PC-3 (cell line): ENCODE measurements at regions not wholly inside any gene's neighbourhood (a gene's known extent, or its start where the extent isn't known, plus 50 kb on each side); places are given as distances from the start of the nearest gene placed in this dataset.
"Not testable (repeated sequence)": the region's sequence is repeated elsewhere in the genome, so short reads cannot be mapped to it uniquely, and the experiment has no call there.

ENCODE experiments used
- ATAC-seq: fragments of 200-7000 bp; cut with Tn5 transposase; 2 replicates; pipeline ENCODE4 v1.9.1; 2020; ENCODE audit warnings: mild to moderate bottlenecking, moderate library complexity
- BruUV-seq: library from RNA; stranded (reverse); fragments of 400-500 nt; replicated peaks from 2 replicates; lab custom pipeline; 2021; lab: Mats Ljungman, UMichigan
- CTCF ChIA-PET: fragments of 300-600 bp; sonication (Branson Sonifier 250); formaldehyde crosslinking; loops from one replicate; lab custom pipeline; 2022; ENCODE audit warnings: antibody characterized with exemption; lab: Charles Lee
- POLR2A ChIA-PET: fragments of 300-600 bp; sonication (Branson Sonifier 250); formaldehyde crosslinking; loops from one replicate; lab custom pipeline; 2022; ENCODE audit warnings: antibody characterized with exemption; ENCODE audit not compliant: unreplicated experiment; lab: Charles Lee
- DNase-seq: peaks from one replicate; pipeline ENCODE4 v3.0.0-alpha.2; 2015
- H2AFZ ChIP-seq: fragments of 300-600 bp; sonication (generic); 2 replicates; pipeline ENCODE4 v1.6.0; 2016; ENCODE audit warnings: antibody characterized with exemption, low read length
- H3F3A ChIP-seq: fragments of 300-600 bp; sonication (generic); one replicate; pipeline ENCODE4 v1.6.0; 2017; ENCODE audit warnings: antibody characterized with exemption, low read length, control low read depth, mild to moderate bottlenecking; ENCODE audit not compliant: unreplicated experiment
- H3K27ac ChIP-seq: fragments of 300-600 bp; sonication (generic); 2 replicates; pipeline ENCODE4 v1.5.1; 2016; ENCODE audit warnings: mild to moderate bottlenecking, low read length
- H3K27me3 ChIP-seq: fragments of 300-600 bp; sonication (generic); 2 replicates; pipeline ENCODE4 v1.6.1; 2016; ENCODE audit warnings: low read length, mixed read lengths
- H3K36me3 ChIP-seq: fragments of 300-600 bp; sonication (generic); 2 replicates; pipeline ENCODE4 v1.6.1; 2016; ENCODE audit warnings: low read depth, mixed run types, low read length, mixed read lengths
- H3K4me1 ChIP-seq: fragments of 300-600 bp; sonication (generic); 2 replicates; pipeline ENCODE4 v1.5.1; 2016; ENCODE audit warnings: low read length; ENCODE audit not compliant: insufficient read depth
- H3K4me2 ChIP-seq: fragments of 300-600 bp; sonication (generic); 2 replicates; pipeline ENCODE4 v1.6.0; 2016; ENCODE audit warnings: low read length
- H3K4me3 ChIP-seq: fragments of 300-600 bp; sonication (generic); 2 replicates; pipeline ENCODE4 v1.5.1; 2016; ENCODE audit warnings: mild to moderate bottlenecking, low read length, mixed read lengths
- H3K79me2 ChIP-seq: fragments of 300-600 bp; sonication (generic); 2 replicates; pipeline ENCODE4 v1.6.1; 2017; ENCODE audit warnings: low read length, mixed read lengths
- H3K9ac ChIP-seq: fragments of 300-600 bp; sonication (generic); 2 replicates; pipeline ENCODE4 v1.6.0; 2016; ENCODE audit warnings: mild to moderate bottlenecking, low read length
- H3K9me2 ChIP-seq: fragments of 300-600 bp; sonication (generic); replicated peaks from 2 replicates; pipeline ENCODE4 v1.6.1; 2016; ENCODE audit warnings: mixed run types, low read length, mixed read lengths
- H3K9me3 ChIP-seq: fragments of 300-600 bp; sonication (generic); 2 replicates; pipeline ENCODE4 v1.6.1; 2016; ENCODE audit warnings: low read length, mixed read lengths
- H4K20me1 ChIP-seq: fragments of 300-600 bp; sonication (generic); 2 replicates; pipeline ENCODE4 v1.6.1; 2016; ENCODE audit warnings: low read length, mixed read lengths
- CTCF ChIP-seq: fragments of 300-600 bp; sonication (generic); conservative IDR thresholded peaks from 2 replicates; pipeline ENCODE4 v1.5.1; 2017; ENCODE audit warnings: antibody characterized with exemption, low read depth, mild to moderate bottlenecking, low read length
- EZH2 ChIP-seq: fragments of 300-600 bp; sonication (generic); IDR thresholded peaks from one replicate; pipeline ENCODE4 v1.6.1; 2017; ENCODE audit warnings: antibody characterized with exemption, mild to moderate bottlenecking, low read length; ENCODE audit not compliant: unreplicated experiment
- EZH2phosphoT487 ChIP-seq: fragments of 300-600 bp; sonication (generic); IDR thresholded peaks from 2 replicates; pipeline ENCODE4 v1.6.1; 2018; ENCODE audit warnings: mild to moderate bottlenecking, antibody characterized with exemption, low read length, borderline replicate concordance
- intact Hi-C: fragments of 100-400 bp; cut with micrococcal nuclease; formaldehyde crosslinking; loops from 2 replicates; pipeline ENCODE4 v1.9.0; 2023

GRCh38 chr5:52077941-52078815 is 694.9 kb downstream of the ISL1 start:
- ATAC-seq (no peak), DNase-seq (no peak)
- intact Hi-C loops = no loop called here
- no TSS peak for BruUV-seq
- Histone ChIP-seq H3K9ac (no peak overlapping the region), H3K4me3 (no peak overlapping the region), H3K27ac (no peak overlapping the region), H3K4me1 (no peaks in the 10 kb centered on the region), H3K79me2 (no peaks in the 10 kb centered on the region), H3K27me3 (peaks cover 4% of the 10 kb centered on the region; the same call in 1 of the 2 replicates), H3K4me2 (no peak overlapping the region), H3F3A (no peaks in the 10 kb centered on the region), H3K9me2 (no peaks in the 10 kb centered on the region), H3K9me3 (no peaks in the 10 kb centered on the region), H2AFZ (no peak overlapping the region), H4K20me1 (no peaks in the 10 kb centered on the region), H3K36me3 (no peaks in the 10 kb centered on the region)
- POLR2A ChIA-PET = no interaction called here
- CTCF ChIA-PET = no interaction called here
- TF ChIP-seq CTCF = no peak
- TF ChIP-seq EZH2 = no peak
- no peak for TF ChIP-seq EZH2phosphoT487

GRCh38 chr5:52102311-52102710 is 685.4 kb upstream of the ITGA1 start:
- H2AFZ ChIP-seq, H3K27me3 ChIP-seq, H3K79me2 ChIP-seq, H3K9me2 ChIP-seq, ATAC-seq, DNase-seq, H3K9me3 ChIP-seq, H3K36me3 ChIP-seq, H3F3A ChIP-seq, H3K4me3 ChIP-seq, H3K27ac ChIP-seq, POLR2A ChIA-PET, intact Hi-C loops, CTCF ChIA-PET, H3K4me2 ChIP-seq, H4K20me1 ChIP-seq, H3K9ac ChIP-seq, H3K4me1 ChIP-seq, BruUV-seq: not testable (repeated sequence)

- Histone ChIP-seq H3K27ac (no peak overlapping the region), H3K27me3 (no peaks in the 10 kb centered on the region), H4K20me1 (no peaks in the 10 kb centered on the region), H2AFZ (no peak overlapping the region), H3F3A (no peaks in the 10 kb centered on the region), H3K4me1 (no peaks in the 10 kb centered on the region), H3K4me2 (no peak overlapping the region), H3K9me3 (no peaks in the 10 kb centered on the region), H3K36me3 (no peaks in the 10 kb centered on the region), H3K79me2 (no peaks in the 10 kb centered on the region), H3K4me3 (no peak overlapping the region), H3K9ac (no peak overlapping the region), H3K9me2 (no peaks in the 10 kb centered on the region)
- no peak for TF ChIP-seq EZH2phosphoT487
- TF ChIP-seq CTCF = no peak
- no peak for TF ChIP-seq EZH2
- intact Hi-C loops = no loop called here
- ChIA-PET CTCF (interaction anchor here (0.6 kb wide), 1 partner anchor 269 kb away, joined by 4 read pairs; no protein-coding TSS in a partner anchor), POLR2A (no interaction called here)
- DNase-seq = no peak
- BruUV-seq = no TSS peak
- ATAC-seq = no peak
These were observed 680.4 kb upstream of the ITGA1 start for GRCh38 chr5:52107210-52107905.
